OCI-LY3 (cell line): ENCODE measurements at regions not wholly inside any gene's neighbourhood (a gene's known extent, or its start where the extent isn't known, plus 50 kb on each side); places are given as distances from the start of the nearest gene placed in this dataset.

Source experiments
- CTCF ChIP-seq: fragments of 200-600, 300-600 bp; sonication (generic); IDR thresholded peaks from 2 replicates; pipeline ENCODE4 v1.5.1; 2014; ENCODE audit warnings: antibody characterized with exemption, low read length, low read depth
- EZH2phosphoT487 ChIP-seq: fragments of 200-600 bp; shearing (Covaris generic); IDR thresholded peaks from 2 replicates; pipeline ENCODE4 v1.6.1; 2018; ENCODE audit warnings: antibody characterized with exemption, mixed run types, low read depth

- no peak for TF ChIP-seq CTCF
- TF ChIP-seq EZH2phosphoT487: no peak
These were observed 302.1 kb downstream of the RPAP3 start for GRCh38 chr12:47403681-47404080.
